GM12873 (cell line): ENCODE measurements at regions not wholly inside any gene's neighbourhood (a gene's known extent, or its start where the extent isn't known, plus 50 kb on each side); places are given as distances from the start of the nearest gene placed in this dataset.

Source experiments
- TF ChIP-seq, protein P1 (sequence below): IDR thresholded peaks from 2 replicates; pipeline ENCODE4 v1.5.1; 2012; ENCODE audit warnings: low read depth, mild to moderate bottlenecking, moderate library complexity, low read length, control low read depth; ENCODE audit not compliant: insufficient read depth; ENCODE audit errors: missing control alignments

DNA sequence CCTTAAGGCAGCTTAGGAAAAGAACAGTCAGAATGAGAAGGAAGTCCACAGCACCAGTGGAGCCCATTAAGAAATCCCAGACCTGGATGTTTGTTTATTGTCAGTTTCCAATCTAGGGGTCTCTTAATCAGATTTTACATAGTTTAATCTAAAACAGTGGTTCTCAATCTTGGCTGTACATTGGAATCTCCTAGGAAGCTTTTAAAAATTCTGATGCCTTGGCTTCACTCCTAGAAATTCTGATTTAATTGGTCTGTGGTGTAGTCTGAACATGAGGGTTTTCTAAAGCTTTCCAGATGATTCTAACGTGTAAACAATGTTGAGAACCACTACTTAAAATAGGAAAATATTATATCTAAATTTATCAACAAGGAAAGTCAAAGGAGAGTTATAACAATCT, 56.6 kb upstream of the SPRED1 start:
- TF ChIP-seq, protein P1, sequence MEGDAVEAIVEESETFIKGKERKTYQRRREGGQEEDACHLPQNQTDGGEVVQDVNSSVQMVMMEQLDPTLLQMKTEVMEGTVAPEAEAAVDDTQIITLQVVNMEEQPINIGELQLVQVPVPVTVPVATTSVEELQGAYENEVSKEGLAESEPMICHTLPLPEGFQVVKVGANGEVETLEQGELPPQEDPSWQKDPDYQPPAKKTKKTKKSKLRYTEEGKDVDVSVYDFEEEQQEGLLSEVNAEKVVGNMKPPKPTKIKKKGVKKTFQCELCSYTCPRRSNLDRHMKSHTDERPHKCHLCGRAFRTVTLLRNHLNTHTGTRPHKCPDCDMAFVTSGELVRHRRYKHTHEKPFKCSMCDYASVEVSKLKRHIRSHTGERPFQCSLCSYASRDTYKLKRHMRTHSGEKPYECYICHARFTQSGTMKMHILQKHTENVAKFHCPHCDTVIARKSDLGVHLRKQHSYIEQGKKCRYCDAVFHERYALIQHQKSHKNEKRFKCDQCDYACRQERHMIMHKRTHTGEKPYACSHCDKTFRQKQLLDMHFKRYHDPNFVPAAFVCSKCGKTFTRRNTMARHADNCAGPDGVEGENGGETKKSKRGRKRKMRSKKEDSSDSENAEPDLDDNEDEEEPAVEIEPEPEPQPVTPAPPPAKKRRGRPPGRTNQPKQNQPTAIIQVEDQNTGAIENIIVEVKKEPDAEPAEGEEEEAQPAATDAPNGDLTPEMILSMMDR = no peak

DNA sequence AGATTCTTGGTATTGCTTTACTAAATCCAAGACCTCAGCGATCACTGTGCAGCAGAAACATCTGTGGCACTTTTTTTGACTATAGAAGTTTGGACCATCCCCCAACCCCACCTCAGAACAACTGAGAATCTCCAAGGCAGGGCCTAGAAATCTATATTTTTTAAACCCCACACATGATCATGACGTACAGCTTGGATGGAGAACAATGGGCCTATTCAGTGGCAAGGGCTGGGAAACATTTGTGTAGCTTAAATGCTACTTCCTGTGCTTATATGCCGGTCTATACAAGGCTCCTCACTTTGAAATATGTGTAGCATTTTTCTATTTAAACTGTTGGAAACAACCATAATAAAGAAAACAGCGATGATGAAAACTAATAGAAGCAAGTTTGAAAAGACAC, 55.1 kb upstream of the SPRED1 start:
- TF ChIP-seq, protein P1 = no peak

DNA sequence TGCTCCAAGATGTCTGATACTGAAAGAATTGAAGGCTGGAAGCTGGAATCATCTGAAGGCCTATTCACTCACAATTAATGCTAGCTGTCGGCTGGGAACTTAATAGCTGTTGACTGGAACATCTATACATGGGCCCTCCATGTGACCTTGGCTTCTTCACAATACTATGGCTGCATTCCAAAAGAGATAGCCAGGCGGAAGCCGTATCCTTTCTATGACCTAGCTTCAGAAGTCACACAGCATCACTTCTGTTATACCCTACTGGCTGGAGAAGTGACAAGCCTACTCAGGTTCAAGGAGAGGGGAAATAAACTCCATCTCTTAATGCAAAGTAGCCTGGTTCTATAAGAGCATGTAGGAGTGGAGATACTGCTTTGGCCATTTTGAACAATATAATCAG, 50.9 kb upstream of the SPRED1 start:
- TF ChIP-seq, protein P1 = no peak

DNA sequence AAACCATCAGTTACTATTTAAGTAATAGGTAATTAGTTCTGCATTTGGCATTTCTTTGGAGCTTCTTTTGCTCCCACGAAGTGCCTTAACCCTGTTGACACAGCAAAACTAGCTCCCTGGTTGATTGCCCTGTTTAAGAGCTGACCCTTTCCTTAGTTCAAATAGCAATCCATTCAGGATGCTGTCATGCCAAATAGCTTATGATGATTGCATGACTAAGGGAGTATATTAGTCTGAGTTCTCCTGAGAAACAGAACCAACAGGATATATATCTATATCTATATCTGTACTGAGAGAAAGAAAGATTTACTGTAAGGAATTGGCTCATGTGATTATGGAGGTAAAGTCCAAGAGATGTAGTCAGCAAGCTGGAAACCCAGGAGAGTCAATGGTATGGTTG, 50.3 kb upstream of the SPRED1 start:
- TF ChIP-seq, protein P1 = no peak
